ENCODE measurements at regions not wholly inside any gene's neighbourhood (a gene's known extent, or its start where the extent isn't known, plus 50 kb on each side); places are given as distances from the start of the nearest gene placed in this dataset.
A peak's percentile ranks its signal among the peaks of the same experiment; 100 is the strongest.
"Not testable (repeated sequence)": the region's sequence is repeated elsewhere in the genome, so short reads cannot be mapped to it uniquely, and the experiment has no call there.

- no peak for DNase-seq (ENCODE audit: low read depth)
Measured at GRCh38 chr10:94220717-94221116, 142.0 kb downstream of the NOC3L start.

DNA sequence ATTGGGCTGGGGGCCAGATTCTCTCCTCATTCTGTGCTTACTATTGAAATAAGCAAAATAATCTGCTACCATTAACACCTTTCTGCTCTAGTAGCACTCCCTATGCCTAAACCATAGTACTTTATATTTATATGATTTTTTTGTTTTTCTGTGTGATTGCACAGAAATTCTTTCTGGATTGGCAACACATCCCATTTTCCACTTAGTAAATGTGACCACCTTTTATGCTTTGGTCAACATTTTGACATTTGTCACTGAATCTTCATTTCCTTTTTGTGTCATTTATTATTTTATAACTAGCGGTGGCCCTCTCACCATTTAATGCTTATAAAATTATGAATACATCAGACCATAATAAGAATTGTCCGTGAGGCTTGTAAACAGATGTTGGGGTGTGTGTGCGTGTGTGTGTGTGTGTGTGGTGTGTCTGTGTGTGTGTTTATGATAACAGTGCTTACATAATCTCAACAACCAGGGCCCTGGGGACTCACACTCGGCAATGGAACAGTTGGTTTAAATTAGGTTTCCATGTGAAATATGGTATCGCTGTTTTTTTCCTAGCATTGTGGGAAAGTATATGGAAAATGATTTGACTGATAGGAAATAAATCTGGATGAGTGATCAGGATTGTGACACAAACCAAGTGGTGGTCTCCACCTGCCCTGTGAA is 138.9 kb downstream of the NOC3L start:
- no peak for DNase-seq (ENCODE audit: low read depth)

DNA sequence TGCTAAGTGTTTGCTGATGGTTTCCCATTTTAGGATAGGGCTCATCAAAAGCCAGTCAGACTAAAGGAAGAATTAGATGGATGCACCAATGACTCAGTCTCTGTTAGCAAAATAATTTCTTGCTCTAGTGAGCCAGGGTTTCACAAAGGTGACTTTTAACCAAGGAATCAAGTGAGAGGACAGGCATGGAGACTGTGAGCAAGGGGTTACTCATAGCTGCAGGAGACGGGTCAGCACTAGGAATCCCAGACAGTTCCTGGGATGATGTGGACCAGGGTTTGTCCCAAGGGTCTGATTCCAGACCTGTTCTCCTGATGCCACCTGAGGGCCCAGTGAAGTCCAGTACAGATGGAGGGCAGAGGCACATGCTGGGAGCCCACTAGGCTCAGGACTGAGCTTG is 138.1 kb downstream of the NOC3L start:
- DNase-seq (ENCODE audit: low read depth) = no peak

- DNase-seq (ENCODE audit: low read depth) = peak; percentile 17
Measured at GRCh38 chr10:94225589-94225988, 137.2 kb downstream of the NOC3L start.

GRCh38 chr10:94230134-94230785 is 132.5 kb downstream of the NOC3L start:
- DNase-seq (ENCODE audit: low read depth) = no peak

DNA sequence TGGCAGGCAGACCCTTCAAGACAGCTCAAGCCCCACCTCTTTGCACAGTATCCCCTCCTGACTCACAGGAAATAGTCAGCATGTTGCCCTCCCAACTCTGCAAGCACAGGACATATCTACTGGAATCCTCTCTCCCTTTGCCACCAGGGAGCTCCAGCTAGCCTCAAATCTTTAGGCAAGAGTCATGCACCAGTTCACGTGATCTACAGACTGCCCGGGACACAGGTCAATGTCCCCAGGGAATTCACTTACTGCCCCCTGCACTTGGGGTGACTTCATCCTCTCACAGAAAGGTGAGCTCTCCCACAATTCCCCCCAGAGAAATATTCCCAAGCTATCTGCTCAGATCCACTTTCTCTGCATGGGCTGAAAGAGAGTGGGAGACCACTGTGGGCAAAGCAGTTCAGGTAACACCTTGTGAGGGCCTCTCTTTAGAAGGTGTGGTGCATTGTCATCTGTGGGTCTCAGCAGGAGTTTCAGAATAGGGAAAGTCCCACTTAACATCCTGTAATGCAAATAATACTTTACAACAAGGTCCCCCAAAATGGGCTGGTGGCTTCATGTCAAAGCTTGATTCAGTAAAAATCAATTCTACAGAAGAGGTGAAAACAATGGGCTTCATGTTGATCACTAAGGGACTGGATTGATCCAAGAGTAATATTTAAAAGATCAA is 129.9 kb downstream of the NOC3L start:
- no peak for DNase-seq (ENCODE audit: low read depth)

GRCh38 chr10:94235461-94235860 is 127.3 kb downstream of the NOC3L start:
- DNase-seq (ENCODE audit: low read depth) = no peak

DNA sequence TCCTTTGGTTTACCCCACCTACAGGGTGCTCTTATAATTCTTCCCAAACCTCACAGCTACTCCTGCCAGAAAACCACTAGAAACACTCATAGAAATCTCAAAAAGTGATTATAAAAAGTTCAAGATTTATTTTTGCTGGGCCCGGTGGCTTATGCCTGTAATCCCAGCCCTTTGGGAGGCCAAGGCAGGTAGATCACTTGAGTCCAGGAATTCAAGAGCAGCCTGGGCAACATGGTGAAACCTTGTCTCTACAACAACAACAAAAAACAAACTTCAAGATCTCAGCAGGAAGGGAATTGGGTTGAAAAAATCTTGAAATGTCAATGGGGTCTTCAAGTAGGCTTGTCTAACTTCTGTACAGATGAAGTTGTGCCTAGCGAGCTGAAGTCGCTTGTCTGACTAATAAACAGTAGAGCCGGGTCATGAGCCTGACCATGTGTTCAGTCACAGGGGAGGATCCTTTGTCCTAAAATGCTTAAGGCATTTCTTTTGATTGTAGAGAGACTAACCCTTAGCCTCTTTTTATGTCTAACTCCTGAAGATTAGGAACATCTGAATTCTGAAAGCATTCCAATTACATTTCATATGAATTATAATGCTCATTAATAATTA is 124.6 kb downstream of the NOC3L start:
- no peak for DNase-seq (ENCODE audit: low read depth)

GRCh38 chr10:94239696-94240095 is 123.0 kb downstream of the NOC3L start:
- no peak for DNase-seq (ENCODE audit: low read depth)

GRCh38 chr10:94240491-94240890 is 122.2 kb downstream of the NOC3L start:
- DNase-seq (ENCODE audit: low read depth) = no peak

GRCh38 chr10:94240901-94241300 is 121.8 kb downstream of the NOC3L start:
- DNase-seq (ENCODE audit: low read depth) = no peak

DNA sequence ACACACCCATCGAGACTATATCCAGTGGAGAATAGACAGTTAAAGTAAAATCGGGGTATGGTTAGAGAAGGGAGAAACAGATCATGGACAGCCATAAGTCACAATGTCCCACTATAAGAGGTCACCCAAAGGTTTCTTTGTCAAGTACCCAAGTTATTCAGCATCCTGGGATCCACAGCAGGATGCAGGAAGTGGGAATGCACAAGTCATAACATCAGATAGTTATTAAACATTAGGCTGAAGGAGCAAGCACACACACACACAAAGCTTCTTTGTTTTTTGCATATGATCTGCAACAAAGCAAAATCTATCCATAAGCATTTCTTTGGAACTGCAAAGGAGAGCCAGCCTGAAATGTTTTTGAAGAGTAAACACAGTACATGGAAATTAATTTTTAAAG is 111.6 kb downstream of the NOC3L start:
- no peak for DNase-seq (ENCODE audit: low read depth)

DNA sequence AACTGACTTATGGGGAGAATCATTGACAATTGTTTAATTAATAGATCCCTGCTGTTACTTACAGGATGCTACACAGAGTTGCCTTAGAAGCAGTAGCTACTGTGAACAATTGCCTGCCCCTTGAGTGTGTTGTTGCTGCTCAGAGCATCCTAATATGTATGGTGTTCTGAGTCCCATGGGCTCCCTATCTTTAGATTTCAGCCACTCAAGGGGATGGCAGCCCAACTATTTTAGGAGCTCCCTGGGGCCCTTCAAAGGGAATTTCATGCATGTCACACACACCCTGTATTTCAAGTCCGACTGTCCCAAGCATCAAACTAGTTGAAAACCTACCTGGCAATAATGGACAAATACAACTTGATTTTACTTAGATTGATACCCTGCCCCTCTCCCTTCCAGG is 111.2 kb downstream of the NOC3L start:
- DNase-seq (ENCODE audit: low read depth) = peak; percentile 22

DNA sequence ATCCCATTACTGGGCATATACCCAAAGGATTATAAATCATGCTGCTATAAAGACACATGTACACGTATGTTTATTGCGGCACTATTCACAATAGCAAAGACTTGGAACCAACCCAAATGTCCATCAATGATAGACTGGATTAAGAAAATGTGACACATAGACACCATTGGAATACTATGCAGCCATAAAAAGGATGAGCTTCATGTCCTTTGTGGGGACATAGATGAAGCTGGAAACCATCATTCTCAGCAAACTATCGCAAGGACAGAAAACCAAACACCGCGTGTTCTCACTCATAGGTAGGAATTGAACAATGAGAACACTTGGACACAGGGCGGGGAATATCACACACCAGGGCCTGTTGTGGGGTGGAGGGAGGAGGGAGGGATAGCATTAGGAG is 105.3 kb downstream of the NOC3L start:
- DNase-seq (ENCODE audit: low read depth) = not testable (repeated sequence)

GRCh38 chr10:94260455-94260854 is 102.3 kb downstream of the NOC3L start:
- no peak for DNase-seq (ENCODE audit: low read depth)

DNA sequence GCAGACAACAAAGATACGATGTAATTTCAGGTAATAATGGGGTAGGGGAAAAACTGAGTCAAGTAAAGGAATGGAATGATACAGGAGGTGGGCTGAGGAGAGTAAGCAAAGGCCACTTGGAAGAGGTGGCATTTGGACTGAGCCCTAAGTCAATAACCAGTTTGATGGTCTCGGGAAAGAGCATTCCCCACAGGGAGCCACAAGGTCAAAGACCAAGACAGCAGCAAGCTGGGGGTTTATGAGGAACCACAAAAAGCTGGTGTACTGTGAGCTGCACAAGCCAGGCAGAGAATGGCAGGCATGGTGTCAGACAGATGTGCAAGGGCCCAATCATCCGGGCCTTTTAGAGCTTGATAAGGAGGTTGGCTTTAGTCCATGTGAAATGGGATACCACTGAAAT is 98.7 kb downstream of the NOC3L start:
- DNase-seq (ENCODE audit: low read depth) = peak; percentile 56

GRCh38 chr10:94266091-94266490 is 96.6 kb downstream of the NOC3L start:
- no peak for DNase-seq (ENCODE audit: low read depth)

DNA sequence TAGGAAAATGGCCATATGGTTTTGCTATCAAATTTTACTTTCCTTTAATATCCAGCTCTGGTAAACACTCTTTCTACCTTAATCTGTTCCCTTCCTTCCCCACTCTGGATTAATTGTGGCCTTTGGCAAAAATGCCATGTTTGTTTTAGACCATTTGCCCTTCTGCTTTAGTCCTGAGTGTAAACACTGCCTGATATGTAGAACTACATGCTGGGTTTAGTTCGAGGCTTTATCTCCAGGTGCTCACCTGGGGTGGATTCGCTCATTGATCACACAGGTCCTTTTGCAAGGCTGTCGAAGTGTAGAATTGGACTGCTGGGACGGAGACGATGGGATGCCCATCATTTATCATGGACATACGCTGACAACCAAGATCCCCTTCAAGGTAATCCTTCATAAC is 94.1 kb downstream of the NOC3L start:
- no peak for DNase-seq (ENCODE audit: low read depth)

DNA sequence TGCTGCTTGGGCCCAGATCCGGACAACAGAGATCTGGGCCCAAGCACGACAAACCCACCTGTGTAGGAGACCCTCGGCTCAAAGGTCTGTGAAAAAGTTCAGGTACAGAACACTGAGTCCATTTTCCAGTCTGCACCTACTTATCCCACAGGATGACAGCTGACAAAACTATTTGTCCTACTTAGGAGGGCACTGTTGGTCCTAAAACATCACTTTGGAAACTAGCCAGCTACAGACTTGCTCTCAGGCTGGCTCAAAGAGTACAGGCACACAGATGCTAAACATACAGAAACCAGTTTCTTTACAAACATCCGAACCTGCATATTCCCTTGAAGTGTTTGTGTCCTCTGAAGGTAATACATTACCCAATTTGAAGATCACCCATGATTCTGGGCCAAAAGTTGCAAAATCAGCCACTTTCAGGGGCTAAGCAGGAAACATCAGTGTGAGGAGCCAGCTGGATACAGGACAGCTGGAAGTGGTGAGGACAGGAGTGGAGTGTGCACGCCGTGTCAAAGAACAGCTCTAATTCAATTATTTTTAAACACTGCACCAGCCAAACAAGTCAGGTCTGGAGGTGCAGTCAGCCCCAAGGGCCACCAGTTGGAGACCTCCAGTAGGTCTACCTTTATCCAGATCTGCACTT is 88.5 kb downstream of the NOC3L start:
- DNase-seq (ENCODE audit: low read depth) = peak; percentile 70

DNA sequence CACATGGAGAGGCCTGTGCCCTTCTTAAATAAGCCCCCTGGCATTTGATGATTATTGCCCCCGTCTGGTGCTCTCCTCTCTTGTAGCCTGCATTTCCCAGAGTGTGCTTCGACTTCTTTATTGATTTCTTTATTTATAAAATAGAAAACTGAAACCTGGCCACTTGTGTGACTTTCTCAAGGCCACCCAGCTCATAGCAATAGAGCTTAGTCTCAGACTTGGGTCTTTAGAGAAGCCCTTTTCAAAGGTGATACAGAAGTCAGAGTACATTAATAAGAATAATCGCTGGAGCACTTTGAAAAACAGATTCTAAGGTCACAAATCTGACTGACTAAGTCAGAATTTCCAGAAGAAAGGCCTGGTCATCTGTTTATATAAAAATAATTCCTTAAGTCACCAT is 86.6 kb downstream of the NOC3L start:
- no peak for DNase-seq (ENCODE audit: low read depth)

GRCh38 chr10:94277450-94277849 is 85.3 kb downstream of the NOC3L start:
- no peak for DNase-seq (ENCODE audit: low read depth)

All from myocyte (in vitro differentiated cells).